Smooth muscle cell (in vitro differentiated cells): ENCODE measurements at regions not wholly inside any gene's neighbourhood (a gene's known extent, or its start where the extent isn't known, plus 50 kb on each side); places are given as distances from the start of the nearest gene placed in this dataset.

Experiments used
- DNase-seq: peaks from one replicate; lab custom pipeline; 2025; ENCODE audit not compliant: unreplicated experiment; lab: John Stamatoyannopoulos, UW
- H2AFZ ChIP-seq: fragments of 200-600 bp; sonication (generic); 2 replicates; pipeline ENCODE4 v1.6.0; 2016; ENCODE audit warnings: antibody characterized with exemption, low read depth, mild to moderate bottlenecking
- H3F3A ChIP-seq: fragments of 200-600 bp; sonication (generic); 2 replicates; pipeline ENCODE4 v1.6.0; 2017; ENCODE audit warnings: antibody characterized with exemption, low read depth
- H3K27ac ChIP-seq: fragments of 200-600 bp; sonication (generic); 2 replicates; pipeline ENCODE4 v1.5.1; 2016; ENCODE audit warnings: low read depth, mild to moderate bottlenecking
- H3K27me3 ChIP-seq: fragments of 200-600 bp; sonication (generic); 2 replicates; pipeline ENCODE4 v1.6.1; 2016; ENCODE audit warnings: low read depth, mild to moderate bottlenecking
- H3K36me3 ChIP-seq: fragments of 200-600 bp; sonication (generic); 2 replicates; pipeline ENCODE4 v1.5.1; 2016; ENCODE audit warnings: low read depth
- H3K4me1 ChIP-seq: fragments of 200-600 bp; sonication (generic); 2 replicates; pipeline ENCODE4 v1.5.1; 2016; ENCODE audit warnings: low read depth
- H3K4me2 ChIP-seq: fragments of 200-600 bp; sonication (generic); 2 replicates; pipeline ENCODE4 v1.6.0; 2016; ENCODE audit warnings: mild to moderate bottlenecking
- H3K4me3 ChIP-seq: fragments of 200-600 bp; sonication (generic); 2 replicates; pipeline ENCODE4 v1.5.1; 2016; ENCODE audit warnings: mild to moderate bottlenecking
- H3K79me2 ChIP-seq: fragments of 200-600 bp; sonication (generic); 2 replicates; pipeline ENCODE4 v1.6.0; 2016; ENCODE audit warnings: low read depth, mild to moderate bottlenecking
- H3K9ac ChIP-seq: fragments of 200-600 bp; sonication (generic); 2 replicates; pipeline ENCODE4 v1.6.0; 2016; ENCODE audit warnings: low read depth
- H3K9me3 ChIP-seq: fragments of 200-600 bp; sonication (generic); replicated peaks from 2 replicates; pipeline ENCODE4 v1.5.1; 2016; ENCODE audit warnings: low read depth
- H4K20me1 ChIP-seq: fragments of 200-600 bp; sonication (generic); 2 replicates; pipeline ENCODE4 v1.6.0; 2016; ENCODE audit warnings: low read depth
- CTCF ChIP-seq: fragments of 200-600 bp; sonication (generic); IDR thresholded peaks from 2 replicates; pipeline ENCODE4 v1.5.1; 2017; ENCODE audit warnings: borderline replicate concordance, mild to moderate bottlenecking, antibody characterized with exemption; ENCODE audit not compliant: insufficient read depth, poor library complexity, severe bottlenecking
- WGBS: methylation state at CpG from one replicate; pipeline ENCODE4 v1.1.7; 2016; ENCODE audit warnings: low lambda C conversion rate; 5-methylcytosine and 5-hydroxymethylcytosine counted together

- no peak for DNase-seq
- Histone ChIP-seq H3K4me1 (no peaks in the 10 kb centered on the region), H3K36me3 (no peaks in the 10 kb centered on the region), H3K4me2 (no peak overlapping the region), H2AFZ (no peak overlapping the region), H3K9me3 (no peaks in the 10 kb centered on the region), H3F3A (no peaks in the 10 kb centered on the region), H3K27me3 (no peaks in the 10 kb centered on the region), H3K9ac (no peak overlapping the region), H4K20me1 (no peaks in the 10 kb centered on the region), H3K4me3 (no peak overlapping the region), H3K27ac (no peak overlapping the region), H3K79me2 (no peaks in the 10 kb centered on the region)
- no peak for TF ChIP-seq CTCF
- WGBS, result 59% methylated on average over 4 of the region's 4 CpGs
These were observed 408.8 kb upstream of the F9 start for GRCh38 chrX:139121616-139122286.

- H3F3A ChIP-seq, result no peaks in the 10 kb centered on the region
- no peaks in the 10 kb centered on the region for H3K36me3 ChIP-seq
- H3K9me3 ChIP-seq, result no peaks in the 10 kb centered on the region
- no peak overlapping the region for H3K9ac ChIP-seq
- 79% methylated on average over 5 of the region's 5 CpGs for WGBS
- no peak overlapping the region for H3K4me3 ChIP-seq
- no peak for DNase-seq
- TF ChIP-seq CTCF, result no peak
- no peak overlapping the region for H3K27ac ChIP-seq
- H3K4me1 ChIP-seq, result no peaks in the 10 kb centered on the region
- H3K4me2 ChIP-seq, result no peak overlapping the region
- no peaks in the 10 kb centered on the region for H3K79me2 ChIP-seq
- H4K20me1 ChIP-seq, result no peaks in the 10 kb centered on the region
- H2AFZ ChIP-seq, result no peak overlapping the region
- no peaks in the 10 kb centered on the region for H3K27me3 ChIP-seq
These were observed 409.2 kb upstream of the FGF13 start for GRCh38 chrX:139120760-139121159.

DNA sequence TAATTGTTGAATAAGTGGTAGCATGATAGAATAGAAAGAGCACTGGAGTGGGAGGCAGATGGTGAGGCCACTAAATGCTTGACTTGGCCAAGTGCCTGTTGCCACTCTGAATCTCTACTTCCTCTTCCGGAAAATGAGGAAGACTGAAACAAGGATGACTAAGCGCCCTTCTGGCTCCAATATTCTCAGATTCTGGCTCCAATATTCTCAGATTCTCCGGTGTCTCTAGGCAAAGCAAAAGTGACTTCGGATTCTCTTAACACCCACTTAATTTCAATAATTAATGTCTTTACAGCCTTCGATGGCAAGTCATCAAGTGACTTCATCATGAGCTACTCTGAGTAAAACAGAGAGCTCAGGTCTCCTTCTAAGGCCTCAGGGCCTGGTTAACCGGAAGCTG lies 402.2 kb upstream of the FGF13 start:
- Histone ChIP-seq H3K9ac (no peak overlapping the region), H2AFZ (no peak overlapping the region), H3K27me3 (no peaks in the 10 kb centered on the region), H3K4me1 (no peaks in the 10 kb centered on the region), H3K79me2 (no peaks in the 10 kb centered on the region), H3K9me3 (no peaks in the 10 kb centered on the region), H3K27ac (no peak overlapping the region), H4K20me1 (no peaks in the 10 kb centered on the region), H3K4me3 (no peak overlapping the region), H3K36me3 (no peaks in the 10 kb centered on the region), H3K4me2 (no peak overlapping the region), H3F3A (no peaks in the 10 kb centered on the region)
- WGBS, result 78% methylated on average over 6 of the region's 6 CpGs
- no peak for TF ChIP-seq CTCF
- DNase-seq, result no peak

- Histone ChIP-seq H3F3A (no peaks in the 10 kb centered on the region), H3K4me1 (no peaks in the 10 kb centered on the region), H3K27ac (no peak overlapping the region), H3K9me3 (no peaks in the 10 kb centered on the region), H3K9ac (no peak overlapping the region), H3K36me3 (no peaks in the 10 kb centered on the region), H3K79me2 (no peaks in the 10 kb centered on the region), H2AFZ (no peak overlapping the region), H3K4me2 (no peak overlapping the region), H3K4me3 (no peak overlapping the region), H4K20me1 (no peaks in the 10 kb centered on the region), H3K27me3 (no peaks in the 10 kb centered on the region)
- 65% methylated on average over 2 of the region's 2 CpGs for WGBS
- TF ChIP-seq CTCF, result no peak
- no peak for DNase-seq
These were observed 400.9 kb upstream of the FGF13 start for GRCh38 chrX:139112432-139112831.
